HG02870 (cell line): ENCODE measurements at regions not wholly inside any gene's neighbourhood (a gene's known extent, or its start where the extent isn't known, plus 50 kb on each side); places are given as distances from the start of the nearest gene placed in this dataset.

Experiments
- ATAC-seq: cut with Tn5 transposase; IDR thresholded peaks from one replicate; pipeline ENCODE4 v1.9.1; 2021; ENCODE audit warnings: mild to moderate bottlenecking, moderate library complexity; ENCODE audit not compliant: unreplicated experiment

- no peak for ATAC-seq
Observed at GRCh38 chr18:43570593-43570992, 293.3 kb upstream of the SYT4 start.

GRCh38 chr18:43571078-43571689 lies 293.9 kb upstream of the SYT4 start:
- ATAC-seq, result no peak

GRCh38 chr18:43572163-43572562 lies 294.9 kb upstream of the SYT4 start:
- peak; percentile 88 for ATAC-seq

GRCh38 chr18:43574974-43575373 lies 297.7 kb upstream of the SYT4 start:
- ATAC-seq, result no peak

GRCh38 chr18:43578211-43578610 lies 300.9 kb upstream of the SYT4 start:
- no peak for ATAC-seq

- ATAC-seq, result no peak
Observed at GRCh38 chr18:43578706-43579105, 301.4 kb upstream of the SYT4 start.

GRCh38 chr18:43581936-43582519 lies 304.7 kb upstream of the SYT4 start:
- ATAC-seq, result no peak

- ATAC-seq, result peak; percentile 62
Observed at GRCh38 chr18:43587538-43588153, 310.4 kb upstream of the SYT4 start.

- no peak for ATAC-seq
Observed at GRCh38 chr18:43588838-43589237, 311.5 kb upstream of the SYT4 start.

- ATAC-seq, result no peak
Observed at GRCh38 chr18:43589611-43590151, 312.4 kb upstream of the SYT4 start.

GRCh38 chr18:43590182-43590903 lies 313.1 kb upstream of the SYT4 start:
- no peak for ATAC-seq

- ATAC-seq, result no peak
Observed at GRCh38 chr18:43592269-43592668, 315.0 kb upstream of the SYT4 start.

- ATAC-seq, result peak; percentile 89
Observed at GRCh38 chr18:43596105-43596712, 318.9 kb upstream of the SYT4 start.

GRCh38 chr18:43601432-43601831 lies 324.1 kb upstream of the SYT4 start:
- no peak for ATAC-seq

GRCh38 chr18:43605224-43605623 lies 327.9 kb upstream of the SYT4 start:
- no peak for ATAC-seq

GRCh38 chr18:43606795-43607194 lies 329.5 kb upstream of the SYT4 start:
- no peak for ATAC-seq

GRCh38 chr18:43620936-43621335 lies 343.6 kb upstream of the SYT4 start:
- ATAC-seq, result peak; percentile 82

- no peak for ATAC-seq
Observed at GRCh38 chr18:43622024-43622423, 344.7 kb upstream of the SYT4 start.

- ATAC-seq, result no peak
Observed at GRCh38 chr18:43625582-43625981, 348.3 kb upstream of the SYT4 start.

GRCh38 chr18:43627848-43628530 lies 350.7 kb upstream of the SYT4 start:
- ATAC-seq, result no peak

- ATAC-seq, result no peak
Observed at GRCh38 chr18:43634994-43635393, 357.7 kb upstream of the SYT4 start.
